ENCODE measurements at regions not wholly inside any gene's neighbourhood (a gene's known extent, or its start where the extent isn't known, plus 50 kb on each side); places are given as distances from the start of the nearest gene placed in this dataset.
A peak's percentile ranks its signal among the peaks of the same experiment; 100 is the strongest.

DNA sequence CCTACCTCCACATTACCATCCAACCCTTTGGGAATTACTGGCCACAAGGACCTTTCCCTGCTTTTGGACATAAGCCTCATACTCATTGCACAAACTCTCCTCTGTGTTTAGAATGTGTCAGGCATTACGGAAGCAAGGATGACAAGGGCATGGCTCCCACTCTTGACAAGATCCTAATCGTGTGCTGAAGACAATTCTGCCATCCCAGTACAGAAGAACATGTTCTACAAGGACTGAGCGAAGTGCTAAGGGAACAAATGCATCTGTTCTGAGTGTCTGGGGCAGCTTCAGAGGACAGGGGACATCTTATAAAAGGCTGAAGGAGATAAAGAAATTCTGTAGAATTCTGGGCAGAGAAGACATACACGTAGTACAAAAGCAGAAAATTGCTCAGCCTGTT is 378.5 kb upstream of the CAMK1G start:
- DNase-seq: no peak

DNA sequence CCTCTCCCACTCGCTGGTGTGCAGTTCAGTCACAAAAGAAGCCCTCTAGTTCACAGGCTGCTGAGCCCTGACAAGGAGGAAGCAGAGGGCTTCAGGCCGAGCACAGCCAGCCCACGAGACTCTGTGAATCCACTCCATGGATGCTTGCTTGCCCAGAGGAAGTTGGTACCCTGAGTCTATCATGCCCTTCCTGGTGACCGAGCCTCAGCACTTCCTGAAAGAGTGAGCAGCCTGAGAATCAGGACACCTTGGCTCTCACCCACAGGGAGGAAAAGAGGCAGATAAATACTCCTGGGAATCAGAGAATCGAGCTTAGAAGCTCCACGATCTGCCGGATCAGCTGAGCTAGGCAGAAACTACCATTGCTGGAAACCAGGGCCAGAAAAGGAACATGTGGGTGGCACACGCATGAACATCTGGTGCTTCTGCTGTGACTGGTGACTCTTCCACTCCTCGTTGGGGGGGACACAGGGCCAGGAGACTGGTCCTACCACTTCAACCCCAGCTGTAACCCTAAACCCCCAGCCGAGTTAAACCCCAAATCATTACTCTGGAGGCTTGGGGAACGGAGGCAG is 376.3 kb upstream of the CAMK1G start:
- peak in 1 of 2 donors; percentile 42 for DNase-seq

DNA sequence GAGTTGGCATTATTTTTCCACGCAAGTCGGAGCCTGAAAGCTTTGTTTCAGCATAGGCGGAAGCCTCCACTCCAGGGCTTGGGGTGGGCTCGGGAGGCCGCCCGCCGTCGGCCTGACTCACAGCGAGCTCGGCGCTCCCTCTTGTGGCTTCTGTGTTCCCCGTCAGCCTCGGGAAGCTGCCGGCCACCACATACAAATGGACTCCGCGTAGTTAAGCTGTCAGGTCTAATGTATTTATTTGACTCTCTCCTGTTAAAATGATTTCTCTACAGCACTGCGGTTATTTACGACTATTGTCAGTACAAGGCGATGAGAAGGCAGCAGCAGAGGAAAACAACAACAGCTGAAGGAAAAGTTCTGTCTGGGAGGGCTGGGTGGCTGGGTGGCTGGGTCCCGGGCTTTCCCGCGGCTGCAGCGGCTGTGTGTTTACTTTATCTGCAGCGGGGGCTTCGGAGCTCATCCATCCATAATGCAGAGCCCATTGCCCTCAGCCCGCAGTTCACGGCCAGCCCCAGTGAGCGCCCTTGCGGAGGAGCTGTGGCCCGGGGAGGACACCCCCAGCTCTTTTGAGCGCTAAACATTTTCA is 375.7 kb upstream of the CAMK1G start:
- DNase-seq: peak; percentile 66 to 67

DNA sequence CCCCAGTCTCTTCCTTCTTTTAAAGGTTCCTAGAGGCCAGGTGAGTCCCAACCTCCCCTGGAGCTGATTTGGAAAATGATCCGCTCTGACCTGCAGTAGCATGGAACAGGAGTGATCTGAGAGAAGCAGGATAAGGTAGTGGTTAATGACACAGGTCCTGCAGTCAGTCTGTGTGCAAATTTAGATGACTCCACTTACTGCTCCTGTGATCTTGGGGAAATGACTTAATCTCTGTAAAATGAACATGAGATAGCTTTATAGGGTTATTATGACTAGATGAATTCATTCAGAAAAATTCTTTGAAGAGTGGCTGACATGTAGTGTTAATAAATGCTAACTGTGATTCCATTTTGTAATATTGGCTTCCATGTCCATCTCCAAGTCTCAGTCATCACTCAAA is 374.9 kb upstream of the CAMK1G start:
- no peak for DNase-seq

DNA sequence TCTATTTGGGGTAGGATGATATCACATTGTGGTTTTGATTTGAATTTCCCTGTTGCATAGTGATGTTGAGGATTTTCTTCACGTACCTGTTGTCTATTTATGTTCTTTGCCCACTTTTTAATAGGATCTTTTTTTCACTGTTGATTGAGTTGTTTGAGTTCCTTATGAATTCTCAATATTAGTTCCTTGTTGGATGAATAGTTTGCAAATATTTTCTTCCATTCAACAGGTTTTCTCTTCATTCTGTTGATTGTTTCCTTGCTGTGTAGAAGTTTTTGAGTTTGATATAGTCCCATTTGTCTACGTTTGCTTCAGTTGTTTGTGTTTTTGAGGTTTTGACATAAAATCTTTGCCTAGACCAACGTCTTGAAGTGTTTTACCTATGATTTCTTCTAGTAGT is 369.5 kb upstream of the CAMK1G start:
- DNase-seq: no peak

DNA sequence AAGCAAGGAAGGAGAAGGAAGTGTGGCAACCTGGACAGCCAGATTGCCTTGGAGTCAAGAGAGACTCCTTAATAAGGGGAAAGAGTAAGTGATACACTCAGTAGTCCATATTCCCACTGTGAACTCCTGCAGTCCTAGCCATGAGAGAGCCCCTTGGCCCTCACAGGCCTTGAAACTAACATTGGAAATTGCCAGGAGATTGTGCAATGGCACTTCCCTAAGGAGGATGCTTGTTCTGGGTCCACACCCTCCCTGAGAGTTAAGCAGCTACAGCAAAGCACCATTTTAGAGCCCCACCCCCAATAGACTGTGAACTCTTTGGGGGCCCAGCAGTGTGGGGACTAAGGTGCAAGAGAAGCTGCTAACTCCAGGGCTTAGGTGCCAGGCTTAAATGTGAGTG is 367.7 kb upstream of the CAMK1G start:
- DNase-seq: no peak

DNA sequence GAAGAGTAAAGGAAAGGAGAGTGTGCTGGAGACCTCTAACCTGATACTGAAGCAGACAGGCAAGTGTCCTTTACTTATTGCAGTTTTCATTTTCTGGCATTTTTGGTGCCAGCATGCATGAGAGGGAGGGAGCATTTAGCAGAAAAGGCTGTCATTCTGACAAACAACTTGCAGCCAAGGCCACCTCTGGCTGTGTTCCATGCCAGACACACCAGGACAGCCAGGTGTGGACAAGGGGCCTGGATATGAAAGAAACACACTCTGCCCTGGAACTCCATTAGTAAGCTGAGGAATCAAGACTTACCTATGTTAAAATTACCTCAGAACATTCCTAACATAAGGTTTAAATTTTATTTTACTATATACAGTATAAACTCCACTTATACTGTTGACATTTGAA is 365.4 kb upstream of the CAMK1G start:
- DNase-seq: no peak

DNA sequence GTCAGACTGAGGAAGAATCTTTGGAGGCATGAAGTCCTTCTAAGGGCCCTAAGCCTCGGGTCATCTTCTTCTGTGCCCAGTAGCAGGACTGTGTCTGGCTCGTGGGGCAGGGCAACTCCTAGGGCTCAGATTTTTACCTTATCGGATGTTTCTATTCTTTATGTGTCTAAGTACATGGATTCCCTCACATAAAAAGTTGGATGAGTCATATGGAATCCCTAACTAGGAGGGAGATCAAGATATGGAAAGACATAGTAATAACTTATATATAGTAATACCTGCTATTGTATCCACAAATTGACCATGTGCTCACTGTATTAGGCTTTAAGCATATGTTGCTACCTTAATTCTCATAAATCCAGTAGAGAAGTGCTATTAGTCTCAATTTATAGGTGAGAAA is 364.5 kb upstream of the CAMK1G start:
- DNase-seq: no peak

DNA sequence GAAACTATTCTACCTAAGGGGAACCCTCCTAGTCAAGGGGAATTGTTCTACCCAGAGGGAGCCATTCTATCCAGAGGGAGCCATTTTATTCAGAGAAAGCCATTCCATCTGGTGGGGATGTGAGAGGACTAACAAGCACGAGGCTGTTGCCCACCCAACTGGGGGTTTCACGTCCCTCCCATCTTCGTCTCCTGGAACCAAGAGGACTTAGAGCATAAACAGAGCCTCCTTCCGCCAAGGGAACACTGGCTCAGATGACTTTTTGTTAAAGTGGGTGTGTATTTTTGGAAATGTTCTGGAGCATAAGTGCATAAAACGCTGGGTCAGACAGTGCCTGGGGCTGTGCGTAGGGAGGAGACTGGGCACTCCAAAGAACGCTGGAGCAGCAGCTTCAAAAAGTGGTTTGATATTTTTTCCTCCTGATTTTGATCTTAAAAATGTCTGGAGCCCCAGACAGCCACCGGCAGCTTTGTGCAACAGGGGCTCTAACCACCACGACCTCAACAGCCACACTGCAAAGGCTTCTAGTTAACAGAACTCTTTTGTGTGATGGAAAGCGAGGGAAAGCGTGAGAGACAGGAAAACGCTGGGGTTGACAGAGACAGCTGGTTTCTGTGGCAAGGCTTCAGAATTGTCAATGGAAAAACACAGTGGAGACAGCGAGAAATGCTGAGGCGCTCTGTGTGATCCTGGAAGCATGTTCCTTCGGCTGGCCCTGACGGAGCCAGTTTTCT is 363.6 kb upstream of the CAMK1G start:
- peak; percentile 23 to 33 for DNase-seq

DNA sequence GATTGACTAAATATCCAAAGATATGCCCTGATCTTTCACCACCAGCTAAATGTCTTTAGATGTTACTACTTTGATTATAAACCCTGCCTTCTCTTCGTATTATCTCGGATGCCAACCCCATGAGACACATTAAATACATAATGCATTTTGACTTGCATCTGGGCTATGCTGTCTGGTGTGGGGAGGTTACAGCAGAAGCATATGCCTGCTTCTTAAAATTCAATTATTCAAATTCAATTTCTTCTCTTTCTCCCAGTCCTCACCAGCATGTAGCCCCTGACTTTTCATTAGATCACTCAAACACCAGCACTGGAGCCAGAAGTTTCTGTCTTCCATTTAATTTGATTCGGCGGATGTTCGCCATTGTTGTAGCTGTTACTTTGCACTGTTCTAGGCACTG is 360.7 kb upstream of the CAMK1G start:
- no peak for DNase-seq

DNA sequence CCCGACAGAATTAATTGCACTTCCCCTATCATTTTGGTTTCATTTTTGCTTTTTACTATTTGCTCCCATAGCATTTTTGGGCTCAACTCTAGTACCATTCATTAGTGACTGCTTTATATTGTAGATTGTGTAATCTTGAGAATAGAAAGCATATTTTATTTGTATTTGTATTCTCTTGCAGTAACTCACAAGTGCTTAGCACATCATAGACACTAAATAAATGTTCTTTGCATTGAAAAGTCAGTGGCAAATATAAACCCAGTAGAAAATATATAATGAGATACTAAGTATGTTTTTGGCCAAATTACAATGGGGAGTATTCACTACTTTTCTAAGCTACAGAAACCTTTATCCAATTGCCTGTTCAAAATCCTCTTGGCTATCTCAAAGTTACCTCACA is 359.7 kb upstream of the CAMK1G start:
- DNase-seq: no peak

DNA sequence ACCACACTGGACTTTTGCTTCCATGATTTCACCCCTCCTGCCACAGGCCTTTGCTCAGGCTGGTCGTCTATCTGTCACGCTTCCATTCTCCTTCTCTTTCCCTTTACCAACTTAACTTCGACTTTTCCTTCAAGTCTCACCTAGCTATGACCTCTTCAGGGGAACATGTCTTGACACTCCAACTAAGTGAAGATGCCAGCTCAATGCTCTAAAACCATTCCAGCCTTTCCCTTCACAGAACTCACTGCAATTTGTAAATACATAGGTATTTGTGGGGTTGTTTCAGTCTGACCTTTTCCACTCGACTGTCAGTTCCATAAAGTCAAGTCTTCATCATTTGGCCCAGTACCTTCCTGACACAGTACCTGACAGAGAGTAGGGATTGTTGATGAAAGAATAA is 358.6 kb upstream of the CAMK1G start:
- no peak for DNase-seq

DNA sequence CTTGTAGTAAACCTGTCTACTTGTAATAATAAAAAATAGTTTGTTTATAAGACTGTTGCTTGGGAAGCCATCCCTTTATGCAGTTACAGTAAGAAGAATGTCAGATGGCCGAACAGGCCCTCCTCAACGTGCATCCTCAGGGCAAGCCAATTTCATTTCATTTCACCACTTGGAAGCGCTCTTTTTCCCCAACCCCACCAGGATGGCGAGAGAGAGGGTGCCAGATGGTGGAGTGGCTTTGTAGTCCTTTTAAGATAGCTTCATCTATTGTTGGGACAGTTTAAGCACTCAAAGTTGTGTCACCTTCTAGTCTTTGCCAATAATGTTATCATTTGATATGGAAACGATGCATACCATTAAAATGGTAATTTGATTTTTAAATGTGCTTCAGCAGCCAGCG is 356.3 kb upstream of the CAMK1G start:
- no peak for DNase-seq

DNA sequence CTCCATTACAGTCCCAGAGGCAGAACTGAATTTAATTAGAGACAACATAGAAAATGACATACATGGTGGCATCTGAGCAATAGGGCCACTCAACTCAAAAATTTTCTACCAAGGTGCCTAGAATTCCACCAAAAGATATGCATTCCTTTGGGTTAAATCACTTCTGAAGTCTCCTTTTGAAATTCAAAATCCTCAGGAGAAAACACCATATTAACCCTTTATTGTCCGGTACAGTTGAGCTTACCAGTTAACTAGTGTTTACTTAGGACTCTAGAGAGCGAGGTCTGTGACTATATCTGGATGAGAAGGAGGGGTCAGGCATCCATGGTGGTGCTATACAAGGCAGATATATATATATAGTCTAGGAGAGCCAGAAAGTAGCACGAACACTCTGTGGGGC is 355.6 kb upstream of the CAMK1G start:
- no peak for DNase-seq

DNA sequence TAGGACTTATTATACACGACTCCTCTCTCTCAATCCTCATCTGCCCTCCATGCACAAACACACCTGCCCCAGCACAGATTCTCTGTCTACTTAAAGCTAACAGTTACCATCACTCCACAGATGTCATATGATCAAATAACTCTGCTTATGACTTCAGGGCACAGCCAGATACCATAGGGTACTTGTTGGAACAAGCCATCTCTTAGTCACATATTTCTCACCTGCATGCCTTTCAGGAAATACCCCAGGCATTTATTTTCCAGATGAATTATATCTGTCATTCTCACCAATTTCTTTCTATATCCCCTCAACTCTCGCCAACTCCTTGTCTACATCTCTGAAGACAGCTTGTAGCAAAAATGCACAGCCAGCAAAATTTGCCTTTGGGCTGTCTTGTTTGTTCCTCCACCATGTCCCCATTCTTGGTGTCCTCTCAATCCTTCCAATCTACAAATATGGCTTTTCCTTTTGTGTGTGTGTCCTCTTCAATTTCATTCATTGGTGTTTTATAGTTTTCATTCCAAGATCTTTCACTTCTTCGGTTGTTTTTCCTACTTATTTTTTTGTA is 353.9 kb upstream of the CAMK1G start:
- no peak for DNase-seq

DNA sequence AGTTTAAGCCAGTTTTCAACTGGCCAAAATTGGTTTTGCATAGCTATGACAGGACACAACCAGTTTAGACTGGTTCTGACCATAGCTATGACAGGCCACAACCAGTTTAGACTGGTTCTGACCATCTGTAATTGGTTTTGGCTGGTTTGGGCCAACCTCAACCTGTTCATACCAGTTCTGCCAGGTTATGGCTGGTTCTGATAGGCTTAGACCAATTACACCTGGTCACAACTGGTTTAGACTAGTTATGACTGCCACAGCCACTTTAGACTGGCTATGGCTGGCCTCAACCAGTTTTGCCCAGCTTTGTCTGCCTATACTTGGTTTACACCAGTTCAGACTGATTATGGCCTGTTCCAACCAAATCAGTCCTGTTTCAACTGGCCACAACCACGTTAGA is 353.2 kb upstream of the CAMK1G start:
- no peak for DNase-seq

DNA sequence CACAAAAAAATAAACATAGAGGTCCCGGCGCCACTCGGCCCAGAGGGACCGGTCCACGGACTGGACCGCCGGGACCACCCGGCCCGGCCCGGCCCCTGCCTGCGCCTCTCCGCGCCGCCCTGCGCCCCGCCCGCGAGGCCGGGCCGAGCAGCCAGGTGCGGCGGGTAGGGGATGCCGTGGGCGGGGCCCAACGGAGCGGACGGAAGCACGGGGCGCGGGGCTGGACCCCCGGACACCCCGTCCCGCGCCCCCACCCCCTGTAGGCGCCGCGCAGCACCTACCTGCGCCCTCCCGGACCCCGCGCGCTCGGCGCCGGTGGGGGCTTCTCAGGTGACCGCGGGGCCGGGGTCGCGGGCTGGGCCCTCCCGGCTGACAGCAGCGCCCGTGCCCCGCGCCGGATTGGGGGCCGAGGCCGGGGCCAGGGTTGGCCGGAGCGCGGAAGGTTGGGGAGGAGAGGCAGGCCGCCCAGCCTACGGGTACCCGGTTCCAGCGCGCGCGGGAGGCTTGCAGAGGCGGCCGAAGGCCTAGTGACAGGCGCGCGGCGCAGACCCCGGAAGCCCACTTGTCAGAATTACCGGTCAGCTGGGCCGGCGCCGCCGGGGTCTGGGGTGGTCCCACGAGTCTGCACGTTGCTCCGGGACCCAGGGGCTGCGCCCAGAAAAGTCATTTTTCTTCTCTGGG is 351.9 kb upstream of the CAMK1G start:
- no peak for DNase-seq

DNA sequence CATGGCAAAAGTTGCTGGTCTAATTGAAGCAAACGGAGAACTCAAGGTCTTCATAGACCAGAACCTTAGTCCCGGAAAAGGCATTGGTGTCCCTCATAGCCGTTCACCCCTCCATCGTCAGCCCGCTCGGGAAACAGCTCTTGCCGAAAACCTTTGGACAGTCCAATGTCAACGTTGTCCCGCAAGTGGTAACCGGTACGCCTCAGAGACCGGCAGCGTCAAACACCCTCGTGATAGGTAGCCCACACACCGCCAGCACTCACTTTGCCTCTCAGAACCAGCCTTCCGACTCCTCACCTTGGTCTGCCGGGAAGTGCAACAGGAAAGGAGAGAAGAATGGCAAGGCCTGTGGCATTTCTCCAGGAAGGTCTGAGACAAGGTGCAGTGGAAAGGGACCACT is 351.3 kb upstream of the CAMK1G start:
- no peak for DNase-seq

DNA sequence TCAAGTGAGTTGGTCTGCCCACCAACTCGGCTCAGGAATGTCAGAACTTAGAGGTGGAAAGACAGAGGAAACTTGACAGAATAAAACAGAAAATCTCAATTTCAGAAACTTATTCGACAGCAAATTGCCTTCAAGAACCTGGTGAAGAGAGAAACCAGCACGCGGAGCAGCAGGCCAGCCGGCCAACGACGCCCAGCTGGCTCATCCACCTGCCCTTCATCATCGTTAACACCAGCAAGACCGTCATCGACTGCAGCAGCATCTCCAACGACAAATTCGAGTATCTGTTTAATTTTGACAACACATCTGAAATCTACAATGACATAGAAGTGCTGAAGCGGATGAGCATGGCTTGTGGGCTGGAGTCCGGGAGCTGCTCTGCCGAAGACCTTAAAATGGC is 350.8 kb upstream of the CAMK1G start:
- no peak for DNase-seq

DNA sequence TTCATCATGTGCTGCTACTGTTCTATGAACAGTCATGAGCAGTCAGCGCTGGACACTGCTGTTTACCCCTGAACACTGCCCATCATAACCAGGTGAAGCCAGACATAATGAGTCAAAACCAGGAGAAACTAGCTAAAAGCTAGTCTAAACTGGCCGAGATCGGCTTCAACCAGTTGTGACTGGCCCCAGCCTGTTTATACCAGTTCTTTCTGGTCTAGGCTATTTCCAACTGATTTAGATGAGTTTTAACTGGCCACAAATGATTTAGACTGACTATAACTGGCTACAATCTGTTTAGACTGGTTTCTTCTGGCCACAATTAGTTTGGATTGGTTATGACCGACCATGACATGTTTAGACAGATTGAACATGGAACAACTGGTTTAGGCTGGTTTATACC is 348.3 kb upstream of the CAMK1G start:
- no peak for DNase-seq

DNA sequence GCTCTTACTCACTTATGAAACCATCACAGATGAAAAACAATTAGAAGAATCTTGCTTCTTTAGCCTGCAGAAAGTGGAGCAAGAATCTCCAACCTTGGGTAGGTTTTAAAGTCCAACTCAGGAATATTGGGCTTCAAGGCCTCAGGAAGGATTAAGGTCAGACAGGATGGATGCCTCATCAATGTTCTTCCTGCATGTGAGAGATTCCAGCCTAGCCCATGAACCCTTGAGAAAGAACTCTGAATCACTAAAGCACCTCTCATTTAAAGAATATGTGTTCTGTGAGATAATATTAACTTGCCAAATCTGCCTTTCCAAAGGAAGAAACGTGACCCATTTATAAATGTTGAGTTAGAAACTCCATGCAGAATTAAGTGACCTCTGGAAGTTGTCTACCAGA is 345.2 kb upstream of the CAMK1G start:
- DNase-seq: no peak

DNA sequence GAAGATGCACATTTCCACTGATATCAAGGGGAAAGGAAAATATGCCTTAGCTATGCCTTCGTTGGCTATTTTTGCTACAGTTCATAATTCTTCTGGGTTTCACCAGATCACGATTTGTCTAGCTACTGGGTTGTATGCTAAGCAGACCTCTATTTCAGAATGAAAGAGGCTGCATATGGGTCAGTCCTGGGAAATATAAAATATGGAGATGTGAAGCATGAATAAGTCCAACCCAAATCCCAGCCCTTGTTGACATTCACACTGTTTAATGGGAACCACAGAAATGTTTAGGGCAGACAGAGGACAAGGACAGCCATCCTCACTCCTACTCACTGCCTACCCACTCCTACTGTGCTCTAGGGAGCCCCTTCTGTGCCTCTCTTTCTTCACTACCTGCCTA is 343.2 kb upstream of the CAMK1G start:
- no peak for DNase-seq

DNA sequence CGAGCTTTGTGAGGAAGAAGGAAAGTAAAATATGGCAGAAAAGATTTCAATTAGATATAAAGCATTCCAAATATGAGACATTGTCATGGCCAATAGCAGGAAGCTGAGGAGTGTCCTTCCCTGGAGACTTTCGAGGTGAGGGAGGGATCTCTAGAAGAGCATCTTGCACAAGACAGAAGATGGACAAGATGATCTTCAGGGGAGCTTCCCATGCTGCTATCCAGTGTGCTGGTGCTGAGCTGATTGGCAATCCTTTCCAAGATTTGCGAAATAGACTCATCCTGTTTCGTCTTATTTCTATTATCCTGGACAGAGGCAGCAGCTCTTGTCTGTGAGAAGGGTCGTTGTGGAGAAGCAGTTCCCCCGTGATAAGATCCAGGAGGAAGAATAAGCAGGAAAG is 342.0 kb upstream of the CAMK1G start:
- no peak for DNase-seq

Data from hippocampal formation (tissue), 2 donors.